ENCODE measurements at regions not wholly inside any gene's neighbourhood (a gene's known extent, or its start where the extent isn't known, plus 50 kb on each side); places are given as distances from the start of the nearest gene placed in this dataset.

- TF ChIP-seq CHD2 (IDR thresholded peaks at IDR 0.05; ENCODE audit: low read depth, low read length) (no peak), TCFL5 (CRISPR knock-in tag; conservative IDR thresholded peaks at IDR 0.05) (no peak), CTCF (IDR thresholded peaks at IDR 0.05 in 2 of 3, conservative IDR thresholded peaks at IDR 0.05 in 1 of 3; ENCODE audit: insufficient read depth in 2 of 3, low read depth in 1 of 3, low read length in 3 of 3) (no peak), ZNF263 (CRISPR knock-in tag; IDR thresholded peaks at IDR 0.05; ENCODE audit: borderline replicate concordance) (no peak), POLR3A (IDR thresholded peaks at IDR 0.05; ENCODE audit: borderline replicate concordance, extremely low read depth, insufficient read depth, insufficient read length) (no peak), MEF2A (IDR thresholded peaks at IDR 0.05; ENCODE audit: control insufficient read depth, low read depth, low read length) (no peak), TAF1 (IDR thresholded peaks at IDR 0.05; ENCODE audit: control insufficient read depth, extremely low read depth, insufficient read depth, low read length, severe bottlenecking) (no peak), EP300 (IDR thresholded peaks at IDR 0.05; ENCODE audit: low read length) (no peak), YY1 (IDR thresholded peaks at IDR 0.05; ENCODE audit: borderline replicate concordance in 1 of 3, control insufficient read depth in 1 of 3, extremely low read depth in 1 of 3, insufficient read depth in 3 of 3, insufficient read length in 1 of 3, insufficient replicate concordance in 2 of 3, low read depth in 1 of 3, low read length in 2 of 3) (no peak), BCLAF1 (IDR thresholded peaks at IDR 0.05; ENCODE audit: borderline replicate concordance in 1 of 2, control insufficient read depth in 1 of 2, low read depth in 2 of 2, low read length in 1 of 2) (no peak), NFATC3 (IDR thresholded peaks at IDR 0.05) (no peak), POLR2A (conservative IDR thresholded peaks at IDR 0.05) (no peak), LARP7 (IDR thresholded peaks at IDR 0.05) (no peak)
- TF ChIP-seq, protein P1, sequence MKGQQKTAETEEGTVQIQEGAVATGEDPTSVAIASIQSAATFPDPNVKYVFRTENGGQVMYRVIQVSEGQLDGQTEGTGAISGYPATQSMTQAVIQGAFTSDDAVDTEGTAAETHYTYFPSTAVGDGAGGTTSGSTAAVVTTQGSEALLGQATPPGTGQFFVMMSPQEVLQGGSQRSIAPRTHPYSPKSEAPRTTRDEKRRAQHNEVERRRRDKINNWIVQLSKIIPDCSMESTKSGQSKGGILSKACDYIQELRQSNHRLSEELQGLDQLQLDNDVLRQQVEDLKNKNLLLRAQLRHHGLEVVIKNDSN (CRISPR knock-in tag; IDR thresholded peaks at IDR 0.05), result no peak
Observed at GRCh38 chr2:236862961-236863728, 222.5 kb upstream of the COPS8 start.

All from K562 (cell line).